Aorta (tissue), 5 donors: ENCODE measurements at regions not wholly inside any gene's neighbourhood (a gene's known extent, or its start where the extent isn't known, plus 50 kb on each side); places are given as distances from the start of the nearest gene placed in this dataset.

Experiments used
- ATAC-seq: fragments of 200-7000 bp; cut with Tn5 transposase; one replicate; pipeline ENCODE4 v1.9.1; 2022; ENCODE audit warnings: moderate library complexity; ENCODE audit not compliant: low FRiP score
- DNase-seq, 2 donors: peaks; one replicate each; pipeline ENCODE4 v3.0.0-alpha.2; 2020
- H3K27ac ChIP-seq, 2 donors: one replicate each; pipeline ENCODE4 v1.5.1; 2013; ENCODE audit warnings: low read length in 2 of 2, mild to moderate bottlenecking in 2 of 2, moderate library complexity in 2 of 2, control low read depth in 1 of 2, inconsistent platforms in 1 of 2, low read depth in 1 of 2
- H3K27me3 ChIP-seq, 2 donors: one replicate each; pipeline ENCODE4 v1.6.1; 2013; ENCODE audit warnings: control low read depth in 1 of 2, low read length in 1 of 2, mild to moderate bottlenecking in 1 of 2, moderate library complexity in 1 of 2; ENCODE audit not compliant: insufficient read depth in 2 of 2, control insufficient read depth in 1 of 2
- H3K36me3 ChIP-seq, 2 donors: one replicate each; pipeline ENCODE4 v1.6.1; 2013; ENCODE audit warnings: control low read depth in 1 of 2, low read length in 1 of 2, mild to moderate bottlenecking in 1 of 2; ENCODE audit not compliant: insufficient read depth in 2 of 2, control insufficient read depth in 1 of 2
- H3K4me1 ChIP-seq, 2 donors: one replicate each; pipeline ENCODE4 v1.6.1; 2013; ENCODE audit warnings: low read length in 2 of 2, control low read depth in 1 of 2, mild to moderate bottlenecking in 1 of 2, moderate library complexity in 1 of 2; ENCODE audit not compliant: insufficient read depth in 2 of 2, control insufficient read depth in 1 of 2
- H3K4me3 ChIP-seq, 2 donors: one replicate each; pipeline ENCODE4 v1.5.1; 2013; ENCODE audit warnings: low read length in 2 of 2, control low read depth in 1 of 2, mild to moderate bottlenecking in 1 of 2
- H3K9me3 ChIP-seq: one replicate; pipeline ENCODE4 v1.6.1; 2013; ENCODE audit warnings: mild to moderate bottlenecking, low read length; ENCODE audit not compliant: control insufficient read depth
- WGBS, 2 donors: extraction: QIAGEN DNeasy Blood & Tissue Kit; methylation state at CpG; one replicate each; pipeline ENCODE4 v1.1.7; 2013; 5-methylcytosine and 5-hydroxymethylcytosine counted together
- intact Hi-C, 2 donors: fragments of 100-400 bp; cut with DNase I; formaldehyde crosslinking; loops; one replicate each; pipeline versions ENCODE4 v1.14.2 to v1.15.0; 2022
- donor health status: healthy with polysubstance abuse.
- donor health status: Bipolar disorder and iron deficiency.
- donor health status: DM: no; HTN: no; CAD: no.
- donor health status: DM: no; HTN: no; CAD: no.
- donor health status: DM: yes; HTN: yes; CAD: no.

DNA sequence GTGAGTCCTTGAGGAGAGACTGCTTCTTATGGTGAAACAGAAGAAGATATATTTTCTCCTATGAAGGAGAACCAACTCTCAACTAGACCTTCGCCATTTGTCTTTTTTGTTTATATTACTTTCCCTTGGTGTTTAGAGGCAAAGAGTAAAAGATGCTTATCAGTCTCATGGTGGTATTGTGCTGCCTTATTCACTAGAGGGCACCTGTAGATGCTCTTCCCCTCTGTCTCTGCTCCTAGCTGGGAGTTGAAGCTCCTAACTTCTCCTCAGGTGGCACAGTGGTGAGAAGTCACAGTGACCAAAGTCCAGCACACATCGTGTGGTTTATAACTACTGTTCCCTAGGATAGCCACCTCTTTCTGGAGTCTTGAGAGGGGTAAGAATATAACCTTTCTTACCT, 1359.6 kb downstream of the PLA2G4A start:
- H3K27me3 ChIP-seq: no peaks in the 10 kb centered on the region
- ATAC-seq: no peak
- H3K4me3 ChIP-seq: no peak overlapping the region
- no peak overlapping the region for H3K27ac ChIP-seq
- peaks cover 1% of the 10 kb centered on the region for H3K9me3 ChIP-seq
- DNase-seq: no peak
- 89 to 95% methylated on average over 2 of the region's 2 CpGs for WGBS, 2 donors
- H3K36me3 ChIP-seq: no peaks in the 10 kb centered on the region
- no peaks in the 10 kb centered on the region for H3K4me1 ChIP-seq
- intact Hi-C loops: no loop called here

DNA sequence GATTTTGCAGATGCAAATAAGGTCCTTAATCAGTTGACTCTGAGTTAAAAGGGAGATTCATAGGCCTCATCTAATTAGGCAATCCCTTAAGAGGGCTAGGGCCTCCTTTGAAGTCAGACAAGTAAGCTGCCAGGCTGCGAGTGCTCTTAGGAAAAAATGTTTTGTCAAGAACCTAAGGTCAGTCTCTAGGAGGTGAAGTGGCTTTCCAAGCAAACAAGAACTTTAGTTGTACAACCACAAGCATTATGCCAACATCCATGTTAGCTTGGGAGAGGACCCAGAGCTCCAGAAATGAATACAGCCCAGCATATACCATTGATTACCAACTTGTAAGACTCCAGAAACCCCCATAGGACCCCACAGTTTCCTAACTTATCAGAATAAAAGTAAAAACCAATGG, 1366.2 kb downstream of the PLA2G4A start:
- Histone ChIP-seq H3K27ac (no peak overlapping the region), H3K36me3 (no peaks in the 10 kb centered on the region), H3K9me3 (no peaks in the 10 kb centered on the region), H3K27me3 (no peaks in the 10 kb centered on the region), H3K4me3 (no peak overlapping the region), H3K4me1 (no peaks in the 10 kb centered on the region)
- ATAC-seq (no peak), DNase-seq (no peak)
- 55 to 75% methylated on average over 1 of the region's 1 CpG for WGBS, 2 donors
- intact Hi-C loops: no loop called here

DNA sequence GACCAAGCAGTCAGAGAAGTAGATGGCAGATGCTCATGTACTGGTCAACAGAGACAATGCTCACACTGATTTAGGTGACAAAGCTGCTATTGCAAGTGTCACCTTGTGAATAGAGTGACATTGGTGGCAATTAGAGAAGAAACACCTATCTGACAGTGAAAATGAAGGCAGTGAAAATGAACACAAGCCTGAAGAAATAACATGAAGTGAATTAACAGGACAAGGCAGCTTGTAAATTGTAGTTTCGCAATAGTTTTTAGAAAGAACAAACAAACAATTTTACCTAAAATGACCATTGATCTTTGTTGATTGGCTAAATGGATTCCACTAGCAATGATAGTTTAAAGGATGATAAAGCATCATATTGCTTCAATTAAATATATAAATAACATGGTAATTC, 1389.5 kb downstream of the PLA2G4A start:
- Histone ChIP-seq H3K36me3 (no peaks in the 10 kb centered on the region), H3K27ac (no peak overlapping the region), H3K4me3 (no peak overlapping the region), H3K4me1 (no peaks in the 10 kb centered on the region), H3K27me3 (no peaks in the 10 kb centered on the region), H3K9me3 (no peaks in the 10 kb centered on the region)
- DNase-seq (no peak), ATAC-seq (no peak)
- whole genome bisulfite sequencing, 2 donors: 91 to 93% methylated on average over 1 of the region's 1 CpG
- intact Hi-C loops: no loop called here

DNA sequence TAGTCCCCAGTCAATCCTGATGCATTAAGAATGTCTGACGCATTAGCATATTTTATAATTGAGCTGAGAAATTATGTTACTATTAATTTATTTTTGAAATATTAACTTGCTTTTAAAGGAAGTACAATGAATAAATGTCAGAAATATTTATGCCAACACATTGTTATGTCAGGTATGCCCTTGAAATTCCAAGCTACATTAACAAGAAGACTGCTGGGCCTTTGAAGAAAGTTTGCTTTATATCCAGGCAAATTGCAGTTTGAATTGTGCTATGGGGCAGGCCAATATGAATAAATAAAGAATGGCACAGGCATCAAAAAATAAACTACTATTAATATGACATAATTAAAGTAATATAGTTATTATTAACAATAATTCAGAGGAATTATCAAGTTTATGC, 1391.3 kb downstream of the PLA2G4A start:
- H3K27me3 ChIP-seq: no peaks in the 10 kb centered on the region
- no peak overlapping the region for H3K4me3 ChIP-seq
- intact Hi-C loops: no loop called here
- WGBS, 2 donors: 87% methylated on average over 1 of the region's 1 CpG
- H3K9me3 ChIP-seq: no peaks in the 10 kb centered on the region
- no peaks in the 10 kb centered on the region for H3K36me3 ChIP-seq
- H3K27ac ChIP-seq: no peak overlapping the region
- ATAC-seq (no peak), DNase-seq (no peak)
- no peaks in the 10 kb centered on the region for H3K4me1 ChIP-seq

DNA sequence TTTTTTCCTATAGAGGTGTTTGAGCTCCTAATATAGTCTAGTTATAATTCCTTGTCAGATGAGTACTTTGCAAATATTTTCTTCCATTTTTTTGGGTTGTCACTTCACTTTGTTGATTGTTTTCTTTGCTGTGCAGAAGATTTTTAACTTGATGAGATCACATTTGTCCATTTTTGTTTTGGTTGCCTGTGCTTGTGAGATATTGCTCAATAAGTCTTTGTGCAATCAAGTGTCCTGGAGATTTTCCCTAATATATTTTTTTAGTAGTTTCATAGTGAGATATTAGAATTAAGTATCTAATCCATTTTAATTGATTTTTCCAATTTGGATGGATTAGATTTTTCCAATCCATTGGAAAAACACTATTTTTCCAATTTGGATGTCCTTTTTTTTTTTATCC, 1395.5 kb downstream of the PLA2G4A start:
- intact Hi-C loops: no loop called here
- H3K4me1 ChIP-seq: no peaks in the 10 kb centered on the region
- ATAC-seq (no peak), DNase-seq (no peak)
- no peaks in the 10 kb centered on the region for H3K36me3 ChIP-seq
- no peaks in the 10 kb centered on the region for H3K27me3 ChIP-seq
- no peak overlapping the region for H3K4me3 ChIP-seq
- no peaks in the 10 kb centered on the region for H3K9me3 ChIP-seq
- H3K27ac ChIP-seq: no peak overlapping the region

DNA sequence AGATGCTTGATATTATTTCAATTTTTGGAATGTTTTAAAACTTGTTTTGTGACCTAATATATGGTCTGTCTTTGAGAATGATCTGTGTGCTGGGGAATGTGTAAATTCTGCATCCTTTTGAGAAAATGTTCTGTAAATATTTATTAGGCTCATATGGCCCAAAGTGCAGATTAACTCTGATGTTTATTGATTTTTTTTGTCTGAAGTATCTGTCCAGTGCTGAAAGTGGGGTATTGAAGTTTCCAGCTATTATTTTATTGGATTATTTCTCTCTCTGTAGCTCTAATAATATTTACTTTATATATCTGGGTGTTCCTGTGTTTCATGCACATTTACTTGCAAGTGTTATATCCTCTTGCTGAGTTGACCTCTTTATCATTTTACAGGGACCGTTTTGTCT, 1397.2 kb downstream of the PLA2G4A start:
- Histone ChIP-seq H3K9me3 (no peaks in the 10 kb centered on the region), H3K36me3 (no peaks in the 10 kb centered on the region), H3K4me1 (no peaks in the 10 kb centered on the region), H3K4me3 (no peak overlapping the region), H3K27ac (no peak overlapping the region), H3K27me3 (no peaks in the 10 kb centered on the region)
- intact Hi-C loops: no loop called here
- 90 to 93% methylated on average over 1 of the region's 1 CpG for WGBS, 2 donors
- no peak for ATAC-seq
- DNase-seq: no peak

DNA sequence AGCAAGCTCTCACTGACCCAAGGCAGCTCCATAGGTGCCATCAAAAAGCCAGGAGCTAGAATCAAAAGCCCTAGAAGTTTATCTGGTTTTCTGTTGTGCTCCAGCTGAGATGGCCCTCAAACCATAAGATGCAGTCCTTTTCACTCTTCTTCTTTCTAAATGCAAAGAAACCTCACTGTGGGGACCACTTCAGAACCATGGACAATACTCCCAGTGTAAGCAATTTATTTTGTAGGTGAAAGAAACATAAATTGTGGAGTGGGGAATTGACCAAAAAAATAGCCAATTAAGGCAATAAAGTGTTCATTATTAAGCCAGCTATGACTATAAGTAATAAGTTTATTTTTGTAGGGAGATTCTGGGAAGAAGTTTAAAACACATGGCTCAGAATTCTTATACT, 1399.9 kb downstream of the PLA2G4A start:
- Histone ChIP-seq H3K36me3 (no peaks in the 10 kb centered on the region), H3K4me3 (no peak overlapping the region), H3K9me3 (no peaks in the 10 kb centered on the region), H3K27me3 (no peaks in the 10 kb centered on the region), H3K27ac (no peak overlapping the region), H3K4me1 (no peaks in the 10 kb centered on the region)
- intact Hi-C loops: no loop called here
- no peak for DNase-seq
- no peak for ATAC-seq

DNA sequence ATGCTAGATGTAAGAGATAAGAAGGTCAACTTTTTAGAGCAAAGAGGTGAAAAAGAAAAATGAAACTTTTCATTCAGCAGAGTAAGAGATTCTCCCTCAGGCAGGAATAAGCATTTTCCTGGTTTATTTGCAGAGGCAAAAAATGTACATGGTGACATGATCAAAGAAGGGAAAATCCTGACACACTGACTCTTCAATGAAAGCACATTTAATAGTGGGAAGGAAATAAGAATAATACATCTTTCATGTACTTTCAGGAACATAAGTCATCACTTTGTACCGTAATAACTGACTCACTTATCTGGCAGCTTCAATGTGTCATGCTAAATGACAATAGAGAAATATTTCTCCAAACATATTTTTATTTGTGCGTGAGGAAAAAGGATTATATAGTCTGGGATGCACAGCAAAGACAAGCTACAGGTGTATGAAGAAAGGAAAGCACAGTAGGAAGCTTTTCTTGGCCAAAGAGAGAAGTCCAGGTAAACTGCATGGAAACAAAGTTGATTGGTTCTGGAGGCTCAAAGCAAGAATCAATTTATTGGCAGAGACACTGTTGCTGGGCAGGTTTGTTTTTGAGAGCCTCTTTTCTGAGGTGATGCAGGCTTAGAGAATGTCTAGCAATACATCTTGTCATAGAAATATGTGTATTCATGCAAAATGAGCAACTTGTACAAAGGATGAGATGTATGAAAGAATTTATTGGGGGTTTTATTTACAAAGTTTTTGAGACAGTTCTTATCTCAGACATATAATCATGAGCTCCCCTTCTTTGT, 1409.0 kb downstream of the PLA2G4A start:
- Histone ChIP-seq H3K4me1 (no peaks in the 10 kb centered on the region), H3K4me3 (no peak overlapping the region), H3K9me3 (no peaks in the 10 kb centered on the region), H3K36me3 (no peaks in the 10 kb centered on the region), H3K27me3 (no peaks in the 10 kb centered on the region), H3K27ac (no peak overlapping the region)
- 36 to 42% methylated on average over 2 of the region's 2 CpGs for WGBS, 2 donors
- DNase-seq: no peak
- intact Hi-C loops: no loop called here
- no peak for ATAC-seq

DNA sequence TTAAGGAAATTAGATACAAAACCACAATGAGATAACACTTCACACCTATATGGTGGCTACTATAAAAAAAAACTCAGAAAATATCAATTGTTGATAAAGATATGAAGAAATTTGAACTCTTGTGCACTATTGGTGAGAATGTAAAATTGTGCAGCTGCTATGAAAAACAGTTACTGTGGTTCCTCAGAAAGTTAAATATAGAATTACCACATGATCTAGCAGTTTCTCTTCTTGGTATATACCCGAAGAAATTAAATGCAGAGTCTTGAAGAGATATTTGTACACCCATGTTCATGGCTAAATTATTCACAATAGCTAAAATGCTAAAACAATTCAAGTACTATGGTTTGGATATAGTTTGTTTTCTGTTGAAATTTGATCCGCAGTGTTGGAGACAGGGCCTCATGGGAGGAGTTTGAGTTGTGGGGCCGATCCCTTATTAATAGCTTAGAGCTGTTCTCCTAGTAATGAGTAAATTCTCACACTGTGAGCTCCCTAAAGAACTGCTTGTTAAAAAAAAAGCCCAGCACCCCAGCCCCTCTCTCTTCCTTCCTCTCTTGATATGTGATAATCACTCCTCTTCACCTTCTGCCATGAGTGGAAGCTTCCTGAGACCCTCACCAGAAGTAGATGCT, 1412.1 kb downstream of the PLA2G4A start:
- Histone ChIP-seq H3K27ac (no peak overlapping the region), H3K27me3 (no peaks in the 10 kb centered on the region), H3K4me1 (no peaks in the 10 kb centered on the region), H3K36me3 (no peaks in the 10 kb centered on the region), H3K4me3 (no peak overlapping the region), H3K9me3 (no peaks in the 10 kb centered on the region)
- no peak for DNase-seq
- WGBS, 2 donors: 70 to 75% methylated on average over 3 of the region's 3 CpGs
- intact Hi-C loops: no loop called here
- no peak for ATAC-seq
